Endothelial cell of umbilical vein (primary cell): ENCODE measurements at regions not wholly inside any gene's neighbourhood (a gene's known extent, or its start where the extent isn't known, plus 50 kb on each side); places are given as distances from the start of the nearest gene placed in this dataset.

ENCODE experiments used
- BruUV-seq: library from RNA; stranded (reverse); fragments of 400-500 nt; replicated peaks from 2 replicates; lab custom pipeline; 2021; lab: Mats Ljungman, UMichigan
- CTCF ChIA-PET: fragments of 300-600, 350-600 bp; sonication (Branson Sonifier 250); formaldehyde crosslinking; loops from one replicate; lab custom pipeline; 2021; ENCODE audit warnings: antibody characterized with exemption, inconsistent platforms; lab: Charles Lee
- POLR2A ChIA-PET: fragments of 300-600, 350-600 bp; sonication (Branson Sonifier 250); formaldehyde crosslinking; loops from one replicate; lab custom pipeline; 2021; ENCODE audit warnings: antibody characterized with exemption, inconsistent platforms; lab: Charles Lee
- DNase-seq: peaks from one replicate; pipeline ENCODE4 v3.0.0-alpha.2; 2011; ENCODE audit warnings: low read depth, low spot score
- FAIRE-seq: peaks from 2 replicates; lab custom pipeline; 2011; peaks lifted over from hg19 to GRCh38; lab: Jason Lieb, UNC
- H2AFZ ChIP-seq: 2 replicates; pipeline ENCODE4 v1.6.0; 2012; ENCODE audit warnings: low read depth, low read length, control low read depth, inconsistent platforms
- H3K27ac ChIP-seq: 2 replicates; pipeline ENCODE4 v1.5.1; 2011; ENCODE audit warnings: low read depth, mild to moderate bottlenecking, control low read depth, low read length, moderate library complexity; ENCODE audit not compliant: insufficient read depth
- H3K27me3 ChIP-seq, 2 experiments: 2 replicates each; pipeline versions ENCODE4 v1.6.0 to v1.6.1; 2011; ENCODE audit warnings: low read length in 2 of 2, mixed read lengths in 1 of 2; ENCODE audit not compliant: control insufficient read depth in 2 of 2, insufficient read depth in 2 of 2
- H3K36me3 ChIP-seq, 2 experiments: 2 replicates in 1 of 2; 3 replicates in 1 of 2; pipeline ENCODE4 v1.5.1; 2011; ENCODE audit warnings: low read length in 2 of 2, mild to moderate bottlenecking in 1 of 2, moderate library complexity in 1 of 2; ENCODE audit not compliant: control insufficient read depth in 2 of 2, insufficient read depth in 2 of 2; ENCODE audit errors: extremely low read depth in 1 of 2
- H3K4me1 ChIP-seq: 3 replicates; pipeline ENCODE4 v1.5.1; 2011; ENCODE audit warnings: mild to moderate bottlenecking, low read length; ENCODE audit not compliant: control insufficient read depth, insufficient read depth; ENCODE audit errors: extremely low read depth
- H3K4me2 ChIP-seq: 2 replicates; pipeline ENCODE4 v1.6.1; 2011; ENCODE audit warnings: low read length, control low read depth, mixed read lengths; ENCODE audit not compliant: insufficient read depth
- H3K4me3 ChIP-seq, 3 experiments: fragments of 200-600 bp in 1 of 3; sonication (generic), shearing (Covaris generic) in 1 of 3; replicated peaks in 1 of 3; 2 replicates each; pipeline ENCODE4 v1.5.1; 2011 to 2016; ENCODE audit warnings: control low read depth in 3 of 3, low read length in 3 of 3, mild to moderate bottlenecking in 2 of 3, inconsistent platforms in 1 of 3, low read depth in 1 of 3, moderate library complexity in 1 of 3; ENCODE audit not compliant: insufficient read depth in 1 of 3
- H3K79me2 ChIP-seq: 2 replicates; pipeline ENCODE4 v1.6.0; 2012; ENCODE audit warnings: low read length, inconsistent platforms; ENCODE audit not compliant: control insufficient read depth, insufficient read depth
- H3K9ac ChIP-seq: replicated peaks from 2 replicates; pipeline ENCODE3; 2011; ENCODE audit warnings: low read length, control low read depth; ENCODE audit not compliant: insufficient read depth; ENCODE audit errors: extremely low read depth
- H3K9me1 ChIP-seq: replicated peaks from 3 replicates; pipeline ENCODE4 v1.6.0; 2011; ENCODE audit warnings: mild to moderate bottlenecking, low read length; ENCODE audit not compliant: control insufficient read depth, insufficient read depth; ENCODE audit errors: extremely low read depth
- H3K9me3 ChIP-seq: replicated peaks from 2 replicates; pipeline ENCODE4 v1.5.1; 2012; ENCODE audit warnings: low read length, inconsistent platforms; ENCODE audit not compliant: control insufficient read depth, insufficient read depth
- H4K20me1 ChIP-seq: replicated peaks from 2 replicates; pipeline ENCODE3; 2011; ENCODE audit warnings: mild to moderate bottlenecking, low read length; ENCODE audit not compliant: control insufficient read depth, insufficient read depth; ENCODE audit errors: extremely low read depth
- EZH2 ChIP-seq: IDR thresholded peaks from 2 replicates; pipeline ENCODE4 v1.6.1; 2012; ENCODE audit warnings: borderline replicate concordance, low read depth, mild to moderate bottlenecking, moderate library complexity, low read length, inconsistent platforms; ENCODE audit not compliant: severe bottlenecking
- FOS ChIP-seq: IDR thresholded peaks from 2 replicates; pipeline ENCODE4 v1.6.1; 2011; ENCODE audit warnings: mild to moderate bottlenecking, low read length, moderate library complexity, borderline replicate concordance; ENCODE audit not compliant: insufficient read depth
- GATA2 ChIP-seq: IDR thresholded peaks from 2 replicates; pipeline ENCODE4 v1.7.0; 2011; ENCODE audit warnings: low read depth, mild to moderate bottlenecking, moderate library complexity, mixed read lengths, low read length; ENCODE audit not compliant: insufficient read length, insufficient read depth
- JUN ChIP-seq: IDR thresholded peaks from 2 replicates; pipeline ENCODE4 v1.6.1; 2011; ENCODE audit warnings: borderline replicate concordance, low read depth; ENCODE audit not compliant: insufficient read length, insufficient read depth
- MYC ChIP-seq: IDR thresholded peaks from one replicate; pipeline ENCODE4 v1.6.1; 2011; ENCODE audit warnings: mild to moderate bottlenecking, low read depth, low read length
- POLR2A ChIP-seq: IDR thresholded peaks from 2 replicates; pipeline ENCODE4 v1.6.1; 2012; ENCODE audit warnings: low read depth, mild to moderate bottlenecking, control low read depth, low read length
- POLR2AphosphoS5 ChIP-seq: IDR thresholded peaks from 2 replicates; pipeline ENCODE4 v1.6.1; 2012; ENCODE audit warnings: low read depth, mild to moderate bottlenecking, control low read depth, low read length, moderate library complexity; ENCODE audit not compliant: insufficient read depth
- dilution Hi-C: fragments of 300-500 bp; cut with MboI; formaldehyde crosslinking; loops from one replicate; pipeline ENCODE4 v1.15.0; 2019; ENCODE audit warnings: low sequenced_read_pairs; ENCODE audit not compliant: extremely low pct_ligation_motif_present
- intact Hi-C: fragments of 100-400 bp; cut with micrococcal nuclease; formaldehyde crosslinking; loops from one replicate; pipeline ENCODE4 v1.10.0; 2022
- TF ChIP-seq, protein P1 (sequence below): IDR thresholded peaks from 2 replicates; pipeline ENCODE4 v1.6.1; 2011; ENCODE audit not compliant: insufficient read depth, insufficient read length
- TF ChIP-seq, protein P2 (sequence below), 2 donors: IDR thresholded peaks; 1 replicate in 1 of 2; 2 replicates in 1 of 2; pipeline ENCODE4 v1.5.1; 2011; ENCODE audit warnings: low read length in 2 of 2, mild to moderate bottlenecking in 2 of 2, moderate library complexity in 2 of 2, control low read depth in 1 of 2, inconsistent platforms in 1 of 2, low read depth in 1 of 2; ENCODE audit not compliant: insufficient read depth in 1 of 2; ENCODE audit errors: extremely low read depth in 1 of 2

GRCh38 chr4:13182133-13182532 lies 302.0 kb downstream of the RAB28 start:
- DNase-seq (no peak), FAIRE-seq (no peak)
- H3K27me3 ChIP-seq, result no peaks in the 10 kb centered on the region
- no peaks in the 10 kb centered on the region for H3K79me2 ChIP-seq
- dilution Hi-C loops, result no loop called here
- no peak overlapping the region for H3K4me2 ChIP-seq
- no TSS peak for BruUV-seq
- H3K4me1 ChIP-seq, result no peaks in the 10 kb centered on the region
- H3K27ac ChIP-seq, result no peak overlapping the region
- no peak overlapping the region for H3K4me3 ChIP-seq
- CTCF ChIA-PET, result no interaction called here
- H3K9me1 ChIP-seq, result no peaks in the 10 kb centered on the region
- no peak overlapping the region for H3K9ac ChIP-seq
- POLR2A ChIA-PET, result no interaction called here
- peaks cover 3% of the 10 kb centered on the region for H3K9me3 ChIP-seq
- TF ChIP-seq FOS, result no peak
- no peak for TF ChIP-seq POLR2AphosphoS5
- TF ChIP-seq, protein P1, sequence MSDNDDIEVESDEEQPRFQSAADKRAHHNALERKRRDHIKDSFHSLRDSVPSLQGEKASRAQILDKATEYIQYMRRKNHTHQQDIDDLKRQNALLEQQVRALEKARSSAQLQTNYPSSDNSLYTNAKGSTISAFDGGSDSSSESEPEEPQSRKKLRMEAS, result no peak
- TF ChIP-seq POLR2A, result no peak
- TF ChIP-seq, protein P2, sequence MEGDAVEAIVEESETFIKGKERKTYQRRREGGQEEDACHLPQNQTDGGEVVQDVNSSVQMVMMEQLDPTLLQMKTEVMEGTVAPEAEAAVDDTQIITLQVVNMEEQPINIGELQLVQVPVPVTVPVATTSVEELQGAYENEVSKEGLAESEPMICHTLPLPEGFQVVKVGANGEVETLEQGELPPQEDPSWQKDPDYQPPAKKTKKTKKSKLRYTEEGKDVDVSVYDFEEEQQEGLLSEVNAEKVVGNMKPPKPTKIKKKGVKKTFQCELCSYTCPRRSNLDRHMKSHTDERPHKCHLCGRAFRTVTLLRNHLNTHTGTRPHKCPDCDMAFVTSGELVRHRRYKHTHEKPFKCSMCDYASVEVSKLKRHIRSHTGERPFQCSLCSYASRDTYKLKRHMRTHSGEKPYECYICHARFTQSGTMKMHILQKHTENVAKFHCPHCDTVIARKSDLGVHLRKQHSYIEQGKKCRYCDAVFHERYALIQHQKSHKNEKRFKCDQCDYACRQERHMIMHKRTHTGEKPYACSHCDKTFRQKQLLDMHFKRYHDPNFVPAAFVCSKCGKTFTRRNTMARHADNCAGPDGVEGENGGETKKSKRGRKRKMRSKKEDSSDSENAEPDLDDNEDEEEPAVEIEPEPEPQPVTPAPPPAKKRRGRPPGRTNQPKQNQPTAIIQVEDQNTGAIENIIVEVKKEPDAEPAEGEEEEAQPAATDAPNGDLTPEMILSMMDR (IDR thresholded peaks at IDR 0.05; ENCODE audit: extremely low read depth in 1 of 2, insufficient read depth in 1 of 2, low read depth in 1 of 2, low read length in 2 of 2), result no peak
- no peak for TF ChIP-seq MYC
- no peak for TF ChIP-seq EZH2
- no peak for TF ChIP-seq GATA2
- no peak for TF ChIP-seq JUN
- intact Hi-C loops, result no loop called here
- H3K36me3 ChIP-seq, result no peaks in the 10 kb centered on the region
- H2AFZ ChIP-seq, result no peak overlapping the region
- no peaks in the 10 kb centered on the region for H4K20me1 ChIP-seq
